ENCODE measurements at regions not wholly inside any gene's neighbourhood (a gene's known extent, or its start where the extent isn't known, plus 50 kb on each side); places are given as distances from the start of the nearest gene placed in this dataset.
A peak's percentile ranks its signal among the peaks of the same experiment; 100 is the strongest.

- no peak for DNase-seq
Observed at GRCh38 chr11:120012245-120012644, 125.7 kb downstream of the TRIM29 start.

DNA sequence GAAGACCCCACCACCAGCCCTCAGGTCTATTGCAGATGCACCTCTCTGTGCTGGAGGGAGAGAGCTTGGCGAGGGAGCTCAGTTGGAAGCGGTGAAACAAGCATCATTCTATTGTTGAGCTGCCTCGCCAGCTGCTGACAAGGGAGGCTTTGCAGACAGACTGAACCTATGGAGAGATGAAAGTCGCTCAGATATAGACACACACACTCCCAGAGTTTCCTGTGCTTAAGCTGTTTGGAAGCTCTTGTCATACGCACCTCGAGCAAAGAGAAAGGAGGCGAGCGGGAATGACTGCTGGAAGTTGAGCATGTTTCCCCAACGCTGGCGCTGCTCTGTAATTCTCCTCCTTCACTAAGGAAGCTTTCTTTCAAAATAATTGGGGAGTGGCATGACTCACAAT, 126.1 kb downstream of the TRIM29 start:
- no peak for DNase-seq

DNA sequence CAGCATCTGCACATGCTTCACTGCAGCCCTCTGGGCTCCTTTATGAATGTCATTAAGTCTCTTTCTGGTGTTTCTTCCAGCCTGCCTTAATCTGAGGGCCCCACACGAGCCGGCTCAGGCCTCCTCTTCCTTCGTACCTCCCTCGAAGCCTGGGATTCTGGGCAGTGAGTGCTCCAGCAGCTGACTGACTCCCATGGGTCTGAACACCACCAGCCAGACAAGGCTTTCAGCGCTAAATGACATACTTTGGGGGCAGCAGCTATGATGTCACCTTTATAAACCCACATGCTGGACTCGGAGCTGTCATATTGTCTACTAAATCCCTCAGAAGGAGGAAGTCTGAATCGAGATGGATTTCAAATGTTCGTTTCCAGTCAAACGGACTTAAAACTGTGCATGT, 127.1 kb downstream of the TRIM29 start:
- no peak for DNase-seq

DNA sequence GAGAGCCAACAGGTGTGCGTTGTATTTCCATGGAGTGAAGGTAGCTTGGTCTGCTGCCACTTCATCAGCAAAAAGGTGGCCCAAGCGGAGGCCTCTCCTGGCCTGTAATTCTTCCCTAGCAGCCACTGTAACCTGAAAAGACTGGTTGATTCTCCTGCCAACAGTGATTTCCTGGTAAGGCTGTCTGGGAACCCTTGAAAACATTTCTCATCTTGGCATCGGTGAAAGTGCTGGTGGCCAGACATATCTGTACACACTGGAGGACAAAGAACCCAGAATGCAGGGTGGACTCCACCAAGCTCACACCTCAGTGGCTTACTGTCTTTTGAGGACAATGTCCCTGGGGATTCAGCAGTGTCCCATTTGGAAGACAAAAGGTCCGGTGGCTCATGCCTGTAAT, 128.0 kb downstream of the TRIM29 start:
- no peak for DNase-seq

- DNase-seq, result no peak
Observed at GRCh38 chr11:120007144-120007543, 130.8 kb downstream of the TRIM29 start.

DNA sequence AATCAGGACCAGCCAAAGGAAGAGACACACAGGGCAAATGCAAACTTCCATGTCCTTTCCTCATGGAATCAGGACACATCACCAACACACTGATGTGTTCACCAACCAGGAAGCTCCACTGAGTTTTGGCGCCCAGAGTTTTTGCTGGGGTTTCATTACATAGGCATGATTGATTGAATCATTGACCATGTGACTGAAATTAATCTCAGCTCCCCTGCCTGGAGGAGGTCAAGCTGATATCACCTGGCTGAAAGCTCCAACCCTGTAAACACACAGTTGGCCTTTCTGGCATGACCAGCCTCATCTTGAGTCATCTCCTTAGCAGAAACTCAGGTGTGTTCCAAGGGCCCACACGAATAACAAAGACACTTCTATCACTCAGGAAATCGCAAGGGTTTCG, 133.2 kb downstream of the TRIM29 start:
- no peak for DNase-seq

GRCh38 chr11:120001178-120002090, 136.5 kb downstream of the TRIM29 start:
- DNase-seq, result no peak

GRCh38 chr11:119999220-119999619, 138.7 kb downstream of the TRIM29 start:
- peak; percentile 18 for DNase-seq

- DNase-seq, result no peak
Observed at GRCh38 chr11:119996556-119996955, 141.4 kb downstream of the TRIM29 start.

- DNase-seq, result no peak
Observed at GRCh38 chr11:119995730-119996491, 142.0 kb downstream of the TRIM29 start.

DNA sequence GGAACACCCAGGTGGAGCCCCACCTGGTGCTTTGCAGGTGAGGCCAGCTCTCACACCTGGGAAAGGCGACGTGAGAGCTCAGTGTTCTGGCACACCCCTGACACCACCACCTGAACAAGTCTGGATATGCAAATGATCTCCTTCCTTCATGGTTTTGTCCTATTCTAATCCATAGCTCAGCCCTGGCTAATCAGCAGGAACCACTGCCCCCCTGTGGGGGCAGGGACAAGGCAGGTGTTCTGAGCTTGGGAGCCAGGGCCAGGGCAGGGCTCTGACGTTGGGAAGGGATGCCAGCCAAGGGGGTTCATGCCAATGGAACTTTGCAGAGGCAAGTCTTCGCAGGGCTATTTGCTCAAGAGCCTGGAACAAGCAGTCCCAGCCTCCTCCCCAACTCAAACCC, 144.2 kb downstream of the TRIM29 start:
- DNase-seq, result no peak

DNA sequence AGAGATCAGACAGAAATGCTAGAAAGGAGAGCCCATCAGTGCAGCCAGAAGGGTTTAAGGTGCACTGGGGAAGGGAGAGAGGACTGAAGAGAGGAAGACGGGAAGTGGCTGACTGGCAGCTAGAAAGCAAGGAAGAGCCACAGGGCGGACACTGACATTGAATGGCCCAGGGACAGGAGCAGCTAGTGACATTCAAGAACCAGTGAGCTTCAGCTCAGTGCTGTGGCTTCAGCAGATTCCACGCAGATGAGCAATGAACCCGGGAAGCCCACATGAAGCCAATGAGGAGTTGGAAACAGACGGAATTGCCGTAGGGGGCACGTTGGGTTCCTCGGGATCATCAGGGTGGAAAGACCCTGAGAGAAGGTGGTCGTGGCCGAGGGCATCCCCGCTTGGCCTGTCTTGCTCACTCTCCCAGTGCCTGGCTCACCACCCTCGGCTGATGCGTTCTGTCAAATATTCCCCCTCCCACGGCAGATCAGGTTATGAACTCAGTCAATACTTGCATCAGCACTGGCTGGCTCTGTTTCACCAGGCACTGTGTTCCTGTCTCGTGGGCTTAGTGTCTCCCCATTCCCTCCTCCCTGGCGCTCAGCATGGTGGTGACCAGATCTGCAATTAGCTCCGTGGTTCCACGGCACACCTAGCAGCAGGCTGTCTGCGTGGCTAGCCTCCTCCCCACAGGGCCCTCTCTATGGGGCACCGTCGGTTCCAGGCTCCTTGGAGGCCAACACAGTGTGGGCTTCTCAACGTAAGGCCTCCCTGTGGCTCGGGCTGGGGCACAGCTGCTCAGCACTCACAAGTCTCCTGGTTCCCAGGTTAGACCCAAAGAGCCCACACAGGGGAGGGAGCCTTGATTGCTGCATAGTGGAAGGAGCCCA, 145.5 kb downstream of the TRIM29 start:
- DNase-seq, result no peak

DNA sequence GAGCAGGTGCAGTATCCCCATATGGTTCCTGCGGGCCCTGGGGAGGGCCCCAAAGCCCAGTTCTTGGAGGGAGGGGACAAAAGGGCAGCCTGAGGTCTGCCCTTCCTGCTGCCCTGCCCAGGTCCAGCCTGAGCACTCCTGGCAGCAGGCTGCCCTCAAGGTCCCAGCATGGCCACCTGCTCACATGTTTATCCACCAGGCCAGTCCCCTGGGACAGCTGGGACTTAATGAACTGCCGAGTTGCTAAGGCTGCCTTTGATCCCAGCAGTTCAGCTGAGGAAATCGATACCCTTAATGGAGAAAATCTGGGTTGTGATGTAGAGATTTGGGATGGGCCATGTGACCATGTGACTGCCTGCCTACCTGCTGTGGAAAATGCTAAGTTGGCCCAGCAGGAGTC, 146.2 kb downstream of the TRIM29 start:
- no peak for DNase-seq

DNA sequence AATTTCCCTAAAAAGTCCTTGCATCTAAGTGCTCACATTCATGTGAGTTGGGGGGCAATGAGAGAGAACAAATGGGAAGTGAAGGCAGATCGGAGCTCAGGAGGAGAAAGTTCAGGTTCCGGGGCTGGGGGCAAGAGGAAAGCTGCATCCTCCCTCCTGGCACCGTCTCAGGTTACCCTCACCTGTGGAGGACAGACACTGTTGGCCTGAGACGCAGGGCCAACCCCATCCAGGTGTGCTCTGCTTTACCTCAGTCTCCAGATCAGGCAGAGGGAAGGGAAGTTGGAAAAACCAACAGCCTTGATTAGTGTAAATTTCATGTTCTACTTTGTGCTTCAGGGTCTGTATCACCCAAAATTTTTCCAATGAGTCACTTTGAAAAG, 146.9 kb downstream of the TRIM29 start:
- no peak for DNase-seq

DNA sequence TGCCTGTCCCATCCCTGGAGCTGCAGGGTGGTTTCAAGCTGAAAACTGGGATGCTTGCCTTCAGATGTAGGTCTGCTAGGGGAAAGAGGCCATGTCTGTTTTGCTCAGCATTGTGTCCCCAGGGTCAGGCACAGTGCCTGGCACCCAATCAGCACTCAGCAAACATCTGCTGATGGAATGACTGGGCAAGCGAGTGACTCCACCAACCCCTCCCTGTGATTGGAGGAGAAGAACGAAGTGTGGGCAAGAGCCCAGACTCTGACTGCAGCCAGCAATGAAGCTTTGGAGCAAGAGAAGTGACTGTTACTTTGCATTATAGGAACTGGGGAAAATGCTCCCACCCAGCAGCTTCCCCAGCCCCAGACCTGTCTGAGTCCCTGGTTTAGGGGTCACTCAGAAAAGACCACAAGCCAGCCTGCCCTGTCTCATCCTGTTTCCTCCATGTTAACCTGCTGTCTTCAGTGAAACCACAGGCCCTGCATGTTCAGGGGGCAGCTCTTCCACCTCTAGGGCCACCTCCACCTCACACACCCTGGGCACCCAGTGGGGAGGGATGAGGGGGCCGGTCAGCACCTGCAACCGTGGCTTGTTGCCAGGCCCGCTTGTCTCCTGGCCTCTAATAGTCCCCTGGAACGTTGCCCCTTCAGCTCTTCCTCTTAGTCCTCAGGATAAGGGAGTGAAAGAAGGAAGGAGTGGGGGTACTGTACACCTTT, 147.4 kb downstream of the TRIM29 start:
- no peak for DNase-seq

- no peak for DNase-seq
Observed at GRCh38 chr11:119989159-119989821, 148.6 kb downstream of the TRIM29 start.

GRCh38 chr11:119985551-119985950, 152.4 kb downstream of the TRIM29 start:
- DNase-seq, result no peak

- DNase-seq, result no peak
Observed at GRCh38 chr11:119983816-119984215, 154.1 kb downstream of the TRIM29 start.

- no peak for DNase-seq
Observed at GRCh38 chr11:119983240-119983732, 154.6 kb downstream of the TRIM29 start.

- no peak for DNase-seq
Observed at GRCh38 chr11:119982517-119983239, 155.2 kb downstream of the TRIM29 start.

DNA sequence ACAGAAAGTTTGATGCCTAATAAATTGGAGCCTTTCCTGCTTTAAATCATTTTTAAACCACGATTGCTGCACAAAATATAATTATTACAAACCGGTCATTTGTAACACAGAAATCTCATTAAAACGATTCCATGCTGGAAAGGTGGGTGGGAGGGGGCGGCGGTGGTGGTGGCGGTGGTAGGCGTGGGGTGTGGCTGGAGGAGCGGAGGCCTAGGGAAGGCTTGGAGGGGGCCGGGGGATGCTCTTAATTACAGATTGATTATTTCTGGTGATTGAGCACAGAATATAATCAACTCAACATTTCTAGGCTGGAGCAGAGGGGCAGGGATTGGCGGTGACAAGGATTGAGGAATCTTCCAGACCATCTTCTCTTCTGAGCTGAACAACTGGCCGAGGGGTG, 157.5 kb downstream of the TRIM29 start:
- no peak for DNase-seq
